NCI-H1694 treated with DMSO at 0.1 percent for 48 hours (cell line): ENCODE measurements at regions not wholly inside any gene's neighbourhood (a gene's known extent, or its start where the extent isn't known, plus 50 kb on each side); places are given as distances from the start of the nearest gene placed in this dataset.
"Not testable (repeated sequence)": the region's sequence is repeated elsewhere in the genome, so short reads cannot be mapped to it uniquely, and the experiment has no call there.

Experiments
- DNase-seq: peaks from one replicate; lab custom pipeline; 2025; lab: John Stamatoyannopoulos, UW

GRCh38 chr6:140830666-140831065 is 1302.1 kb upstream of the GJE1 start:
- DNase-seq = no peak

GRCh38 chr6:140828856-140829255 is 1303.9 kb upstream of the GJE1 start:
- DNase-seq = no peak

- DNase-seq = no peak
Observed at GRCh38 chr6:140827593-140827992, 1305.1 kb upstream of the GJE1 start.

- no peak for DNase-seq
Observed at GRCh38 chr6:140825731-140826130, 1307.0 kb upstream of the GJE1 start.

GRCh38 chr6:140824595-140824994 is 1308.1 kb upstream of the GJE1 start:
- no peak for DNase-seq

GRCh38 chr6:140821196-140821595 is 1311.5 kb upstream of the GJE1 start:
- no peak for DNase-seq

- DNase-seq = no peak
Observed at GRCh38 chr6:140817176-140817575, 1315.5 kb upstream of the GJE1 start.

GRCh38 chr6:140816681-140817080 is 1316.0 kb upstream of the GJE1 start:
- DNase-seq = no peak

GRCh38 chr6:140812636-140813035 is 1320.1 kb upstream of the GJE1 start:
- DNase-seq = no peak

- no peak for DNase-seq
Observed at GRCh38 chr6:140811642-140812041, 1321.1 kb upstream of the GJE1 start.

- DNase-seq = no peak
Observed at GRCh38 chr6:140809694-140810101, 1323.0 kb upstream of the GJE1 start.

GRCh38 chr6:140806431-140806830 is 1326.3 kb upstream of the GJE1 start:
- DNase-seq = no peak

- DNase-seq = no peak
Observed at GRCh38 chr6:140794544-140794943, 1338.2 kb upstream of the GJE1 start.

GRCh38 chr6:140790109-140790508 is 1342.6 kb upstream of the GJE1 start:
- no peak for DNase-seq

GRCh38 chr6:140789466-140789865 is 1343.3 kb upstream of the GJE1 start:
- no peak for DNase-seq

GRCh38 chr6:140785926-140786325 is 1346.8 kb upstream of the GJE1 start:
- no peak for DNase-seq

GRCh38 chr6:140784573-140784972 is 1348.2 kb upstream of the GJE1 start:
- DNase-seq = no peak

- not testable (repeated sequence) for DNase-seq
Observed at GRCh38 chr6:140783504-140783903, 1349.2 kb upstream of the GJE1 start.

GRCh38 chr6:140782941-140783340 is 1349.8 kb upstream of the GJE1 start:
- DNase-seq = no peak

GRCh38 chr6:140779991-140780596 is 1352.6 kb upstream of the GJE1 start:
- DNase-seq = no peak

- no peak for DNase-seq
Observed at GRCh38 chr6:140779341-140779740, 1353.4 kb upstream of the GJE1 start.

GRCh38 chr6:140777780-140778179 is 1354.9 kb upstream of the GJE1 start:
- no peak for DNase-seq

GRCh38 chr6:140775061-140775460 is 1357.7 kb upstream of the GJE1 start:
- DNase-seq = no peak

GRCh38 chr6:140774080-140774505 is 1358.6 kb upstream of the GJE1 start:
- DNase-seq = no peak

- DNase-seq = no peak
Observed at GRCh38 chr6:140773276-140773675, 1359.4 kb upstream of the GJE1 start.
